Transverse colon (tissue), 3 donors: ENCODE measurements at regions not wholly inside any gene's neighbourhood (a gene's known extent, or its start where the extent isn't known, plus 50 kb on each side); places are given as distances from the start of the nearest gene placed in this dataset.

Source experiments
- POLR2A ChIP-seq: fragments of 450-650 bp; IDR thresholded peaks from one replicate; pipeline ENCODE4 v1.6.1; 2016; ENCODE audit warnings: antibody characterized with exemption, mild to moderate bottlenecking, moderate library complexity
- POLR2AphosphoS5 ChIP-seq, 3 donors: sonication (generic); formaldehyde crosslinking; IDR thresholded peaks; one replicate each; pipeline ENCODE4 v1.6.1; 2016; ENCODE audit warnings: antibody characterized with exemption in 3 of 3

DNA sequence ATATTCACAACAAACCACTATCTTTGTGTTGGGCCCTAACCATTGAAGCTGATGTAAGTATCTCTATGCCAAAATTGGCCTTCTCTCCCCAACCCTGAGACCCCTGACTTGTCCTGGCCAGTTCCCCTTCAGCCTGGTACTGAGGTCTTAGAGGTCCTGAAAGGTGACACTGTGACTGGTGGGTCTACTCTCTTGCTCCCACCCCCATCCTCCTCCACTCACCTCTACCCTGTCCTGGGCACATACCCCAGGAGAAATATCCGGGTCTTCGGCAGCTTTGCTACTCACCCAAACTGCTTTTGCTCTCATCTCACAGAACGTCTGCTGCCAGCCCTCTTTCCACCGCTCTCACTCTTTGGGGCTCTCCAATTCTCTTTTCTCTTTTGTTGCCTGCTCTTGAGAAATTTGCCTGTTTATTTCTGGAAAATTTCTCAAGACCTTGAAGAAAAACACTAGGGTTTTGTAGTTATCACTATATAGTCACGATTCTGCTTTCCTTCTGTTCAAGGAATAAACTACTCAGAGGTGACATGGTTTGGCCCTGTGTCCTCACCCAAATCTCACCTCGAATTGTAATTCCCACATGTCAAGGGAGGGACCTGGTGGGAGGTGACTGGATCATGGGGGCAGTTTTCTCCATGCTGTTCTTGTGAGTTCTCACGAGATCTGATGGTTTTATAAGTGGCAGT lies 133.8 kb upstream of the PKDCC start:
- TF ChIP-seq POLR2A (no peak), POLR2AphosphoS5 (IDR thresholded peaks at IDR 0.05) (no peak)
